Activated CD8-positive, alpha-beta T cell treated with anti-CD3 and anti-CD28 coated beads for 36 hours (primary cell): ENCODE measurements at regions not wholly inside any gene's neighbourhood (a gene's known extent, or its start where the extent isn't known, plus 50 kb on each side); places are given as distances from the start of the nearest gene placed in this dataset.

Source experiments
- ATAC-seq: fragments of 200-7000 bp; cut with Tn5 transposase; one replicate; pipeline ENCODE4 v1.10.0; 2021; ENCODE audit warnings: mild to moderate bottlenecking, moderate library complexity
- CTCF ChIA-PET: fragments of 350-600 bp; sonication (Branson Sonifier 250); formaldehyde crosslinking; loops from one replicate; lab custom pipeline; 2021; ENCODE audit warnings: antibody characterized with exemption; lab: Charles Lee
- POLR2A ChIA-PET: fragments of 350-600 bp; sonication (Branson Sonifier 250); formaldehyde crosslinking; loops from one replicate; lab custom pipeline; 2021; ENCODE audit warnings: antibody characterized with exemption; lab: Charles Lee
- DNase-seq: peaks from one replicate; pipeline ENCODE4 v3.0.0-alpha.2; 2020
- H3K27ac Mint-ChIP-seq: one replicate; pipeline ENCODE4 v1.8.0; 2021; ENCODE audit warnings: mild to moderate bottlenecking, mixed read lengths
- H3K27me3 Mint-ChIP-seq: one replicate; pipeline ENCODE4 v1.8.0; 2021; ENCODE audit warnings: mixed read lengths
- H3K36me3 Mint-ChIP-seq: one replicate; pipeline ENCODE4 v1.8.0; 2021; ENCODE audit warnings: low read depth, mixed read lengths
- H3K4me1 Mint-ChIP-seq: one replicate; pipeline ENCODE4 v1.8.0; 2021; ENCODE audit warnings: low read depth, mixed read lengths
- H3K4me3 Mint-ChIP-seq: one replicate; pipeline ENCODE4 v1.8.0; 2021; ENCODE audit warnings: mild to moderate bottlenecking, moderate library complexity, mixed read lengths
- H3K9me3 Mint-ChIP-seq: one replicate; pipeline ENCODE4 v1.8.0; 2021; ENCODE audit warnings: mixed read lengths
- CTCF ChIP-seq: fragments of 200-600 bp; IDR thresholded peaks from one replicate; pipeline ENCODE4 v1.8.0; 2022; ENCODE audit warnings: antibody characterized with exemption, mild to moderate bottlenecking
- intact Hi-C: fragments of 100-400 bp; cut with micrococcal nuclease; formaldehyde crosslinking; loops from one replicate; pipeline ENCODE4 v1.10.0; 2022

GRCh38 chr16:66240631-66241395 lies 125.7 kb upstream of the CDH5 start:
- intact Hi-C loops = no loop called here
- no peak overlapping the region for H3K27ac Mint-ChIP-seq
- POLR2A ChIA-PET = no interaction called here

GRCh38 chr16:66240088-66240487 lies 126.4 kb upstream of the CDH5 start:
- Mint-ChIP-seq H3K4me3 (no peak overlapping the region), H3K27ac (no peak overlapping the region), H3K9me3 (peaks cover 4% of the 10 kb centered on the region), H3K27me3 (peaks cover 6% of the 10 kb centered on the region), H3K4me1 (no peaks in the 10 kb centered on the region), H3K36me3 (no peaks in the 10 kb centered on the region)
- ATAC-seq = no peak
- POLR2A ChIA-PET = no interaction called here
- TF ChIP-seq CTCF = no peak
- CTCF ChIA-PET = no interaction called here
- intact Hi-C loops = no loop called here
- DNase-seq = no peak

More at GRCh38 chr16:66240631-66241395, 125.7 kb upstream of the CDH5 start:
- ATAC-seq = no peak
- peaks cover 4% of the 10 kb centered on the region for H3K9me3 Mint-ChIP-seq
- no peaks in the 10 kb centered on the region for H3K36me3 Mint-ChIP-seq
- CTCF ChIA-PET = no interaction called here
- no peak for TF ChIP-seq CTCF
- peaks cover 6% of the 10 kb centered on the region for H3K27me3 Mint-ChIP-seq
- H3K4me3 Mint-ChIP-seq = no peak overlapping the region
- H3K4me1 Mint-ChIP-seq = no peaks in the 10 kb centered on the region
- DNase-seq = no peak

- ATAC-seq (no peak), DNase-seq (no peak)
- no peak overlapping the region for H3K4me3 Mint-ChIP-seq
- peaks cover 4% of the 10 kb centered on the region for H3K9me3 Mint-ChIP-seq
- peaks cover 6% of the 10 kb centered on the region for H3K27me3 Mint-ChIP-seq
- intact Hi-C loops = no loop called here
- POLR2A ChIA-PET = no interaction called here
- CTCF ChIA-PET = no interaction called here
- H3K27ac Mint-ChIP-seq = no peak overlapping the region
- no peak for TF ChIP-seq CTCF
- H3K4me1 Mint-ChIP-seq = no peaks in the 10 kb centered on the region
- H3K36me3 Mint-ChIP-seq = no peaks in the 10 kb centered on the region
Measured at GRCh38 chr16:66238696-66239095, 127.8 kb upstream of the CDH5 start.

- Mint-ChIP-seq H3K9me3 (peaks cover 4% of the 10 kb centered on the region), H3K27me3 (peaks cover 7% of the 10 kb centered on the region), H3K4me1 (no peaks in the 10 kb centered on the region), H3K27ac (no peak overlapping the region), H3K4me3 (no peak overlapping the region), H3K36me3 (no peaks in the 10 kb centered on the region)
- no peak for DNase-seq
- ATAC-seq = no peak
- no peak for TF ChIP-seq CTCF
- ChIA-PET CTCF (interaction anchor here (0.6 to 1.2 kb wide), 3 partner anchors 17 to 121 kb away, joined by 3 to 4 read pairs (median 3); no protein-coding TSS in a partner anchor), POLR2A (interaction anchor here (1.1 kb wide), 1 partner anchor 10 kb away, joined by 3 read pairs; no protein-coding TSS in a partner anchor)
- intact Hi-C loops = no loop called here
Measured at GRCh38 chr16:66236301-66236700, 130.2 kb upstream of the CDH5 start.

- H3K9me3 Mint-ChIP-seq = no peaks in the 10 kb centered on the region
- POLR2A ChIA-PET = interaction anchor here (0.6 kb wide), 1 partner anchor 316 kb away, joined by 3 read pairs; no protein-coding TSS in a partner anchor
- CTCF ChIA-PET = no interaction called here
- H3K27ac Mint-ChIP-seq = no peak overlapping the region
- H3K4me3 Mint-ChIP-seq = no peak overlapping the region
- ATAC-seq (no peak), DNase-seq (no peak)
- intact Hi-C loops = no loop called here
- no peaks in the 10 kb centered on the region for H3K36me3 Mint-ChIP-seq
- no peak for TF ChIP-seq CTCF
- peaks cover 3% of the 10 kb centered on the region for H3K4me1 Mint-ChIP-seq
- H3K27me3 Mint-ChIP-seq = peaks cover 6% of the 10 kb centered on the region
Measured at GRCh38 chr16:66231452-66232160, 134.9 kb upstream of the CDH5 start.
